Stimulated activated CD8-positive, alpha-beta memory T cell treated with anti-CD3 and anti-CD28 coated beads, Interleukin-4, amount 100 ng/mL, for 4 hours (primary cell): ENCODE measurements at regions not wholly inside any gene's neighbourhood (a gene's known extent, or its start where the extent isn't known, plus 50 kb on each side); places are given as distances from the start of the nearest gene placed in this dataset.

Experiments
- DNase-seq, 2 donors: peaks; one replicate each; pipeline ENCODE4 v3.0.0-alpha.2; 2020; ENCODE audit warnings: low read depth in 2 of 2, low spot score in 1 of 2

DNA sequence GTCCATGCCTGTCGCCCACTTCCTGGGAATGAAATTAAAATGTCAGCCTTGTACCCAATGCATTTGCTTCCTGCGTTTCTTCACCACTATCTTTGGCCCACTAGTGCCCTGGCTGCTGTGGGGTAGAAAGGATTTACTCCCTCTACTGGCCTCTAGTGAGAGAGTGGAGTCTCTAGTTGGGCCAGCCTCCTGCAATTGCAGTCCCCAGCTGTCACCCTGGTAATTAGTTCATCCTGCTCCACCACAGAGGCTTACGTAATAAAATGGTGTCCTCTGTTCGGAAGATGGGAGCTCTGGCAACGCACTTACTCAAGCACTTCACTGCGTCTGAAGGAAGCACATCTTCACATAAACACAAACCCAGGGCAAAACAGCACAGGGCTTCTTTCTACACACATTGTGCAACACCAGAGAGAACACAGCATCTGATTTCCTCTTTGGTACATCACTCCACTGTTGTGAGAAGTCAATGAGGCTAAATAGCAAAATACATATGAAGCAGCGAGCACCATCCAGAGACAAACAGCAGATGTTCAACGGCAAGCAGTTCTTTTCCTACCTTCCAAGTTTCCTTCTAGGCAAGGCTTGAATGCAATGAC, 274.6 kb downstream of the LRATD1 start:
- no peak for DNase-seq

DNA sequence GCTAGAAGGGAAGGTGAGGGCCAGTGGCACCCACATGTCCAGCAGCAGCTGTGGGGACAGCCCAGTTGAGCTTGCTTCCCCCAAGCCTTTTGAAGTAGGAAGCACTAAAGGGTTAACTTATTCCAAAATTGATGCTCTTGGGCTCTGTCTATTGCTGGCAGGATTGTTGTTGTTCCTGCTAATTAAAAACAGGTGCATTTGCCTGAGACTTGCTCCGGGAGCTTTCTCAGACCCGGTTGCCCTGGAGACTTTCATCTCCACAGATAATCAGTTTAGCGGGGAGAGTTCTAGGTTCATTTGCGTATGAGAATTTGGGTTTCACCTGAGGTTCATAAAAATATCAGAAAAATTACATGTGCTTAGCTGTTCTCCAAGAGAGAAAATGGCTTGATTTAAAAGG, 277.3 kb downstream of the LRATD1 start:
- DNase-seq: no peak

DNA sequence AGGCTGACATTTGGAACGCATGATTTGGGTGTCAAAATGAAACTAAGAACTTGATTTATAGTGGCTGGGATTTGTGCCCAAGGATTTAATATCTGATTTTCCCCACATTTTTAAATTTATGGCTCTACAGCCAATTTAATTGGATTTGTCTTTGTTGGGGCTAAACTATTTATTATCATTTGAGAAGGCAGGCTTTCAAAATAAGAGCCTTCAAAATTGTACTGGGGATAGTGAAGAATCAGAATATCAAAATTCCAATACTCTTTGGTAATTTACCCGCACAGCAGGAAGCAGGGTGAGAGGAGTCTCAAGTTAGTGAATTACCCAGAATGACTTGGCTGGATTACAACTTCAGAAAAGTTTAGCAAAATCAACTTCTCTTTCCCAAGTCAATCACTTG, 278.1 kb downstream of the LRATD1 start:
- no peak for DNase-seq

DNA sequence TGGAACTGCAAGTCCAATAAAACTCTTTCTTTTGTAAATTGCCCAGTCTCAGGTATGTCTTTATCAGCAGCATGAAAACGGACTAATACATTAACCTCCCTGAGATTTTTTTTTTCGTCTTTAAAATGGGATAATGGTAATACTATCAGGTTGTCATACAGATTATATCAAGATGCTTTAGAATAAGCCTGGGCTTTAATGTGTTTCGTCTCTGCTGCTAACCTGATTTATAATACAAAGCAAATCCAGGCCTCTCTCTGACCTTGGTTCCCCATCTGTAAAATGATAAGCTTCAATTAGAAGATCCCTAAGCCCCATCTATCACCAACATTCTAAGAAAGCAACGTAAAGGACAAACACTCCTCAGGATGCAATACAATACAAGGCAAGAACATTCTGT, 283.5 kb downstream of the LRATD1 start:
- no peak for DNase-seq

DNA sequence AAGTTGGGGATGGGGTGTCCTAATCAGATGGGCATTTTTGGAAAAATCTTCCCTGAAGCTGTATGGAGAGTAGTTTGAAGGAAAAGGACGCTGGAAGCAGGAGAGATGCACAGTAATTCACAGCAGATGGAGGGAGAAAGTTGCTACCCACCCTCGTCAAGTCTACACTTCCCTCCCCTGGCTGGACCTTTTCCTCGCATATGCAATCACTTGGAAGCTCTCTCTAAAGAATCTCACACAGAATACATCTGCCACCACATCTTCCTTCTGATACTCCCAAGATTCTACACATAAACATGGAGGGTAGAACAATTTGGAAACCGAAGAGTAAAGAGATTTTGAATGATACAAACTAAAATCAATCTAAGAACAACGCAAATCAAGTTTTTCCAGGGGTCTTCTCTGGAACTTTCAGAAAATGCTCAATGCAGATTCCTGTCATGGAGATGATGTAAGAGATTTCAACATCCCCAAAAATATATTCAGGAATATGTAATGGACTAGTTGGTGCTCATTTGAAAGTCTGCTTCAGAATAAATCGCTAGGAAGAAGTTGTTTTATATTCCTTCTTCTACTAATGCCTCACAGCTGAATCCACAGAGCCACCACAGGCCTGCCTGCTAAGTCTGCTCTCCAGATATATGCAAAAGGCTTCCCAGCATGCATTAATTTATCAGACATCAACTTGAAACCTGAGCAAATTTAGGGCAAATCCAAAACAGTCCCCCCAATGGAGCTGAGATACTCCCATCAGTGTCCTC, 291.5 kb downstream of the LRATD1 start:
- no peak for DNase-seq

DNA sequence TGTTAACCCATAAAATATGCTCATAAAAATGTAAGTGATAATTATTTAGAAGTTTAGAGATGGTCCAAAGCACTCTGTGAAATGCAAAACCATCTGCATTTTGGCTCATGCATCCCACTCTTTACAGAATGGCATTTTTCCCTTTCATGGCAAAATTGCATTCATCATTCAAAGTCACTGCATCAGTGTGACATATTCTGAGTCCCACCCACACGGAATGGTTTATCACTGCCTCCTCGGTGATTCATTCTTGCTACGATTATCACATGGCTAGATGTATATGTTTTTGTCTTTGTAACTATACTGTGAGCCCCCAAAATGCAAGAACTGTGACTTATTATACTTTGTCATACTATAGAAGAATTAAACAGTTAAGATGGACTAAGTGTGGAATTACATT, 293.0 kb downstream of the LRATD1 start:
- DNase-seq: no peak

DNA sequence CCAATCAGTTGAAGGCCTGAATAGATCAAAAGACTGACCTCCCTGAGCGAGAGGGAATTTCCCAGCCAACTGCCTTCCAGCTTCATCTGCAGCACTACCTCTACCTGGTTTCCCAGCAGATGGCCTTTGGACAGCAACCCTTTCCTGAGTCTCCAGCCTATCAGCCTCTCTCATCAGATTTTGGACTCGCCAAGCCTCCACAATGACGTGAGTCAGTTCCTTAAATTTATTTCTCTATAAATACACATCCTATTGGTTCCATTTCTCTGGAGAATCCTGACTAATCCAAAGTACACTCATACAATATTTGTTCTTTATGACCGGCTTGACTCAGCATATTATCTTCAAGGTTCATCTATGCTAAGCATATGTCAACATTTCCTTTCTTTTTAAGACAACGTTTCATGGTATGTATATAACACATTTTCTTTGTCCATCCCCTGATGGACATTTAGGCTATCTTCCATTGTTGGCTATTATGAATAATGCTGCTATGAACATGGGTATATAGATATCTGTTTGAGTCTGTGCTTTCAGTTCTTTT, 294.6 kb downstream of the LRATD1 start:
- DNase-seq: no peak

DNA sequence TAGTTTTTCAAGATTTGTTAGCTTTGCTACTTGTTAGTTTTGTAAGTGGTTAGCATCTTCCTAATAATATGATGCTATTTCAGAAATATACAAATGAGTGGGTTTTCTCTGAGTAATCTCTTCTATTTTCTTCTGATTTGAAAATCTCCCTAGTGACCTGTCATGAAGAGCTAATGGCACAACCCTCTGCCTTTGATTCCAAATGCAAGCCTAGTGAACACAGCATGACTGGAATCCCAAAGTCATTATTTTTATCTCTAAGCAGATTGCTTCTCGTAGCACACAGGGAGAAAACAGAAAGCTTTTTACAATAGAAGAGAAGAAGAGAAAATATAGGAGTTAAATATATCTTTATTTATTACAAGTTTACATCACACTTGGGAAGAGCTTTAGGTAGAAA, 295.5 kb downstream of the LRATD1 start:
- DNase-seq: no peak

DNA sequence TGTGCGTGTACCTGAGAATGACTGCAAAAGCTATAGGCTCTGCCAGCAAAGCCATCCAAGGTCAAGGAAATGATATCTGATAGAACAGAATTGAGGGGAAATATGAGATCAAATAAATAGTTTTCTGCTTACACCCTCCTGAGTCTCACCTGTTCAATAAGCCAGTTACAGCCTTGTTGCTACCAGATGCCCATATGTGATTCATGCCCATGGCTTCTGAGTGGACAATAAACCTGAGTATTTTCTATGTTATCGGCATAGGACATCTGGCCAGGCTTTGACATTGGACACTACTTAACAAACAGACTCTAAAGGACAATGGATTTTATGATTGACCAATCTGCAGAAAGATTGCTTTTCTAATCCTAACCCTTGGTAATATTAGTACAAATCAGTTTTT, 297.9 kb downstream of the LRATD1 start:
- no peak for DNase-seq

DNA sequence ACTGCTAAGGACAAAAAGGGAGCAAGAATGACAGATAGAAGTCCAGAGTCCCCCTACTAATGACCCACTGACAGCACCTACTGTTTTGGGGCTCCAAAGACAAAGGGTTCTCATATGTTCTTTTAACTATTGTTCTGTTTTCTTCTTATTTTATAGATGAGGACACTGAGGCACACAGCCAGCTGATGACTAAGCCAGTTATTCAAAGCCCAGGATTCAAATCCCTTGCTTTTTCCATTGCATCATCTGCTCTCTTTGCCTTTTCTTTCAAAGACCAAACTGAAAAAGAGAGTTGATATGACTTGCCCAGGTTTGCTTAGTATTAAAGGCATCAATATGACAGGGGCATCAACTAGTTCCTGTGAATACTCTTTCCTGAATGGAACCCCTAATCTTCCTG, 299.8 kb downstream of the LRATD1 start:
- DNase-seq: no peak

DNA sequence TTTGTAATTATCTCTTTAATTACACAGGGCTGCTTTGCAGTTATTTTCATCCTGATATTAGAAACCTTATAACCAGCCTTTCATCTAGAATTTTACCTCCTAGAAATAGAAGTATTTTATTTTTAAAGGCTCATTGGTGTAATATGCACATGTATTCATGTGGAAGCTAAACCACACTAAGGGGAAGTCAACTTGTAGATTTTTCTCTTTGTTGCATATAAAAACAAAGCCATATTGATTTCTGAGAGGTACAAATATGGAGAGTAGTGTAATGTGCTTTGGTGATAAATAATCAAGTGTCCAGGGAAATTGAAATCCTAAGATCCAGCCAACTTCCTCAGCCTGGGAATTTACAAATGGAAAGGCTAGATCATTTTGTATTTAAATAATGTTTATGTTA, 301.2 kb downstream of the LRATD1 start:
- no peak for DNase-seq

DNA sequence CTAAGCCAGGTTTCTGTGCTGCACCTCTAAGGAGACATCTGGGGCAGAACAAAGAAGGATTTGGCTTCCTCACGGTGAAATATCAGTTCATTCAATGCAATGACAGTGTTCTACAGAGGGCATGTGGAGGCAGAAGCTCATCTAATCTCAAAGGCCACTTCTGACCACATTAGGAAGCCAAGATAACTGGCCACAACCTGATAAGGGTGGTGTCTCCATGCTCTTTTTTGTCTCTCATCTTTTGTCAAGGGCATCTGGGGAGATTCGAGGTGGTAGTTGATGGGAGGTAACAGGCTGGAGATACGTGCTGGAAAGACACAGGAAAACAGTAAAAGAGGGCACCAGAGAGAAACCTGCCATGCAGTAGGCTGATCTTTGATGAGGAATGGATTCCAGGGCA, 303.9 kb downstream of the LRATD1 start:
- no peak for DNase-seq

DNA sequence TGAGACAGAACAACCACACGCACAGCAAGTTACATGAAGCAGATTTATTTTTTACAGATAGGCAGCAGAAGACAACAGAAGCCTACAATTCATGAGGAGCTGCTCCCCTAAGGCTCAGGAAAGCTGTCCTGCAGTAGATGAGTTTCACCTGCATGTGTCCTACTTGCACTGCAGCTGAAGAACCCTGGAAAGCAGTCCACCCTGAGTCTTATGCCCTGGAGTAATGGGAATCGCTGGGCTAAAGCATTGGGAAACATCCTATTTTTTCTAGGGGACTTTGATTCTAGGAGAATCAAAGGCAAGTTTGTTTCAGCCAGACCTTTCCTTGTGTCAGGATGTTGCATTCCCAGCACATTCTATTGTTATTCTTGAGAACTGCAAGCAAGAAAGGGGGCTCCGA, 304.8 kb downstream of the LRATD1 start:
- DNase-seq: no peak

DNA sequence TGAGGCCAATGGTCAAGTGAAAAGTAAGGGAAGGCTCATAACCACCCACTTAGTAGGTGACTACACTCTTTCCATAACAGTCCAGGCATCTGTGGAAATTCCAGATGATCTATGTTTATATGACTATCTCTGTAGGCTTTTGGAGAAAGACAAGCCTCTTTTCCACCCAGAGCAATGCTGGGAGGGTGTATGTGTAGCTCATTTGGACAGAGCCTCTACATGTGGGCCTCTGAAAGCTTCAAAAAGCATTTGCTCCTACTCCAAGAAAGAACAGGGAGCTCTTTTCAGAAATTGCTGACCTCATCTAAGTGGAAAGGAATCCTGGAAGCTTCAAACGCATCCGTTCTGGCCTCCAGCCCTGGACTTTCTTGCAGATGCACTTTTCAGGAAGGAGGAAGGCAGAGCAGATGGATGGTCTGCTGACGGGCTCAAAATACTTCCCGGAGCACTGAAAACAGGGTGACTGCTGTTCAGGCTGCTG, 308.7 kb downstream of the LRATD1 start:
- no peak for DNase-seq

DNA sequence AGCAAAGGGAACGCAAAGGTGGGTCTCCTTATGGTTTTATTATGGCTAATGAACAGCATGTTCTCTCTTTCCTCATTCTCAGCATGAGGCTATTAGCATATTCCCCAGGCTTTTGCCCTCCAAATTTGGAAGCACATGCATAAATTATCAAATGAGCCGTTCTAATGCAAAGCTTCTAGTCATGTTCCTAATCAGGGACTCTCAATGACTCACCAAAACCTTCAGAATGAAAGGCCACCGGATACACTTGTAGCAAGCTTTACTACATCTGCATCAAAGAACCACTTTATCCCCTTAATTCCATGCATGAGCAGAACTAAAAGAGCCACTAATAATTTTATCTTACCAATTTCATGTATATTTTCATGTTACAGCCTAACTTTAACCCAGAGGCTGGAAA, 310.5 kb downstream of the LRATD1 start:
- DNase-seq: no peak

DNA sequence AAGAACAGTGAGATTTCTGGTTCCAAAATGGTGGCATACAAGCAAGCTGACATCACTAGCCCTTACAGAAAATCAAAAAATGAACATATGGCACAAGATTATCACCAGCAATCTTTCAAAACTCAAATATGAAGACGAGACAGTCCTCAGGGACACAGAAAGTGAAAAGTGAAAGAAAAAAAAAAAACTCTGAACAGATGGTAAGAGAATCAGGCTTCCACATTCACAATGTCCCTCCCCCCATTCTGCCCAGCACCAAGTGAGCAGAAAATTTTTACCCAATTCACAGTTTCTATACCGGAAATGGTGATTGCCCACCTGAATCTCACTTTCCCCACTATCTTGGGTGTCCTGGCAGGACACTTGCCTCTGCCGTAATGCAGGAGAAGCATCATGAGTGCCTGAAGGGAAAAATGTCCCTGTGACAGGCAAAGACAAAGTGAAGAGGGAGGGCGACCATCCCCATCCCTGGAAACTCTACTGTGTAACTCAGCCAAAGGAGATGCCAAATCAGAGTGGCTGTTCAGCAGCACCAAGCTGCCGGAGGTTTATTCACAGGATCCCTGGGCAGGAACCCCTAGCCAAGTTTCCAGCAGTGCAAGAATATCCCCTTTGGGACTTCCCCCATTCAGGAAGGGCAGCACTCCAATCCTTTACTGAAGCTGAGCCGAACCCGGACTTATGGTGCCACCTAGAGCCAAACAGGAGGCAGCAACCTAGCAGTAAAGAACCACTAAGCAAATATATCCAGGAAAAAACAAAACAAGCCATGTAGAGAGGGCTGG, 312.2 kb downstream of the LRATD1 start:
- DNase-seq: no peak

DNA sequence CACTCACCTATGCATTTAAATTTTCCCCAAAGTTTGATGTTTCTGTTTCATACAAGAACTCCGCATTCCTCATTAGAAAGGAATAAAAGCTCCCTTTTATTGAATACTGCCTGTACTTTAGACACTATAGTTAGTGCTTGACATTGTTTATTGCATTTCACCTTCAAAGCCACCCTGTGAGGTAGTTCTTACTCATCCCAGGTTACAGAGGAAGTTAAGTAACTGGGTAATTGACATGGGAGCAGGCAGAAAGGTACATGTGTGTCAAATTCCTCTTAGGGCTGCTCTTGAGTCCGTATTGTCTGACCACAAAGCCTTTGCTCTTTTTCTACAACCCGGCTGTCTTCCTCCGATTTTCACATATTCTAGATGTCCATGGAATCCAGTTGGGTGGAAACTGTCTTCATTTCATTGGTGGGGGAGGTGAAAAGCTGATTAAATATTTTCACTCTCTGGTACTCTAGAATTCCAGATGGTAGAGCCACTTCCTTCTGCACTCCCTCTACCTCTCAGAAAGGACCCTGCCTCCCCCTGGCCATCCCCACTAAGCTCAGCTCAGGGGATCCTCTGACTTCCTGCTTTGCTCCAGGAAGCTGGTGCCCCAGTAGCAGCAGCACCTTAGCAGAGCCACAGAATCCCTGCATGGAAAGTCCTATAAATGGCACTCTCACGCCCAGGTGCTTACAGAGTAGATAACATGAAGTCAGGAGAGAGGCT, 319.2 kb downstream of the LRATD1 start:
- no peak for DNase-seq

DNA sequence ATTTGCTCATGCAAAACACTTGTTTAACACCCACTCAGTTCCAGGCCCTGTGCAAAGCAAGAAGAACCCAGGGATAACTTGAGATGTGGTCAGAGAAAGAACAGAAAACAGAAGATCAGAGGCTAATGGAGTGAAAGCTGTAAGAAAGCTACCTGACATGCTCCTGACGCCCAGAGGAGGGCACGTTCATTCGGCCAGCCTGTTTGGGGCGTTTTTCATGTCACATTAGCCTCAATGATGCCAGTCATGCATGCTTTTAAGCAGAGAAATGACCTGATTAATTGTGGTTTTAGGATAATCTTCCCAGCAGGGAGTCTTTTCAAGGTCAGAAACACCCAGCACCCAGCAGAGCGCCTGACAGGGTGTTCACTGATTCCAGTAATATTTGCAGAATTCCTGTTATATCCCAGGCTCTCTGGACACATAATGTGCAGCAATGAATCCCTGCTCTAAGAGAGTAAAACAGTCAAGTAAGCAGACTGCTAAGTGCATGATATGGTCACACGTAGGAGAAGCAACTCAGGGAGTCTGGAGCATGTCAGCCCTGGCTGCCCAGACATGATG, 320.0 kb downstream of the LRATD1 start:
- no peak for DNase-seq

DNA sequence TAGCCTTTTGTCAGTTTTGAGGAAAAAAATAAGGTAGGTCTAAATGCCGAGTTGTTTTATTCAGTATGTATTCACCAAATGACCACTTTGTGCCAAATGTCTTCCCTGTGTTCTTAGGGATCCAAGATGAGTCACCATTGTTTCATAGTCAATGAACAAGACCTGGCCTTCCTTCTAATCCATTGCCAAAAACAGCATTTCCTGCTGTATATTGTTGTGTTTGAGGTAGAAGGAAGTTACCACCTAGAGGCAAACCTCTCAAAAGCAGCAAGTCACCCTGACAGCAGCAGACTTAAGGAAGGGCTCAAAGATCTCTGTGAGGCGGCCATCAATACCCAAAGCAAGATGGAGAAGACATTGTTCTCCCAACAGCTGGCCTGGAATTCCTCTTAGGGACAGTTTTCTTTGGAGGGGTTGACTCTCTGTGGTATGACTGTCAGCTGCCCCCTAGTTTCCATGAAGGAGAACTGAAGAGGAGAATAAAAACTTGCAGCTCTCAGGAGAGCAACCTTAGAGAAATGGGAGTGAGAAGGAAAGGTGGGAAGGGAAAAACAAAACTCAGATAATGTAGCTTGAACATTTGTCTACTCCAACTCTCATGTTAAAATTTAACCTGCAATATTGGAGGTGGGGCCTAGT, 328.3 kb downstream of the LRATD1 start:
- DNase-seq: no peak

DNA sequence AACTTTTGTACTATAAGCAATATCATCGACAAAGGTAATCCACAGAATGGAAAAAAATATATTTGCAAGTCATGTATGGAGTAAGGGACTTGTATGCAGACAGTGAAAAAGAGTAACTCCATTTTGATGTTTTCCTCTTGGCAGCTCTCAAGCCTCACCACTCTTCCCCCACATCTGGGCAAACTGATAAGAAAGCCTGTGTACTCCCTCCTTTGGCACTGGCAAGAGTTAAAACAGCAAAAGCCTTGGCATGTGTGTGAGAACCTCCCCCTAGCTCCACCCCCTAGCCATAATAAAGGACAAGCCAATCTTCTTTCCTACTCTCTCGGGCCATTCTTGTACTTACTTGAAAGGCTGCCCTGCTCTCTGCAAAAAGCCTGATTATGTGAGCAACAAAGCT, 335.2 kb downstream of the LRATD1 start:
- DNase-seq: no peak

DNA sequence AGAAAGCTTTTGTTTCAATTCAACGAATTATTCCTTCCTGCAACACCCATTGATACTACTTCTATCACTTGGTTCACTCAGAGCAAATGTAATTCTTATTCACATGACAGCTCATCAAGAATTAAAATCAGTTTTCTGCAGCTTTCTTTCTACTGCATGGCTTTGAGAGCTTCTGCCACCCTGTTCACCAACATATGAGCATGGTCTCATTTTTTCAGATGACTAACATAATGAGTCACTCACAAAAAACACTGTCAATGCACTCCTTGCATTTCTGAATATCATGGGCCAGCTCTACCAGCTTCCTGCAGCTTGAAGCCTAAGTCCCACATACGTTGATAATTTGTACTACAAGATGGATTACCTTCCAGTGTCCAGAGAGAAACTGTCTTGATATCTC, 342.9 kb downstream of the LRATD1 start:
- DNase-seq: no peak
